Esophagus squamous epithelium (tissue), 5 donors: ENCODE measurements at regions not wholly inside any gene's neighbourhood (a gene's known extent, or its start where the extent isn't known, plus 50 kb on each side); places are given as distances from the start of the nearest gene placed in this dataset.

Experiments used
- DNase-seq: peaks from one replicate; lab custom pipeline; 2025; lab: John Stamatoyannopoulos, UW
- H3K27ac ChIP-seq, 4 donors: fragments of 200-600 bp; sonication (generic); one replicate each; pipeline ENCODE4 v1.5.1; 2016 to 2019; ENCODE audit warnings: mild to moderate bottlenecking in 1 of 4
- H3K27me3 ChIP-seq, 4 donors: fragments of 200-600 bp; sonication (generic); 1 replicate in 3 of 4; 2 replicates in 1 of 4; pipeline versions ENCODE4 v1.5.1 to v1.6.0; 2017 to 2021; ENCODE audit warnings: antibody characterized with exemption in 1 of 4
- H3K36me3 ChIP-seq, 3 donors: fragments of 200-600 bp; sonication (generic); one replicate each; pipeline ENCODE4 v1.5.1; 2016 to 2019
- H3K4me1 ChIP-seq, 3 donors: fragments of 200-600 bp; sonication (generic); one replicate each; pipeline ENCODE4 v1.5.1; 2017 to 2019
- H3K4me3 ChIP-seq, 4 donors: fragments of 200-600 bp; sonication (generic); 1 replicate in 3 of 4; 2 replicates in 1 of 4; pipeline ENCODE4 v1.5.1; 2016 to 2019; ENCODE audit warnings: mild to moderate bottlenecking in 2 of 4, moderate library complexity in 1 of 4
- H3K9me3 ChIP-seq, 3 donors: fragments of 200-600 bp; sonication (generic); one replicate each; pipeline ENCODE4 v1.5.1; 2016 to 2019
- CTCF ChIP-seq, 6 experiments: fragments of 450-650 bp in 4 of 6; fragments of 200-600 bp in 2 of 6; sonication (generic) in 2 of 6; IDR thresholded peaks; one replicate each; pipeline ENCODE4 v1.5.1; 2016 to 2019; ENCODE audit warnings: antibody characterized with exemption in 6 of 6, mild to moderate bottlenecking in 4 of 6, moderate library complexity in 4 of 6
- POLR2A ChIP-seq, 4 donors: fragments of 450-650 bp; IDR thresholded peaks; one replicate each; pipeline ENCODE4 v1.6.1; 2017; ENCODE audit warnings: antibody characterized with exemption in 4 of 4, mild to moderate bottlenecking in 4 of 4, moderate library complexity in 3 of 4
- WGBS, 2 donors: methylation state at CpG; one replicate each; pipeline ENCODE4 v1.1.5; 2018; 5-methylcytosine and 5-hydroxymethylcytosine counted together
- intact Hi-C: fragments of 100-400 bp; cut with DNase I; formaldehyde crosslinking; loops from one replicate; pipeline ENCODE4 v1.15.0; 2022
- donor health status: DM: yes; HTN: yes; CAD: no.

GRCh38 chr2:205850611-205851010 lies 168.3 kb downstream of the NRP2 start:
- no peak for TF ChIP-seq POLR2A (IDR thresholded peaks at IDR 0.05)
- TF ChIP-seq CTCF (IDR thresholded peaks at IDR 0.05), result no peak
- H3K4me3 ChIP-seq, result no peak overlapping the region
- no peaks in the 10 kb centered on the region for H3K36me3 ChIP-seq
- intact Hi-C loops, result no loop called here
- 91 to 92% methylated on average over 5 of the region's 5 CpGs for WGBS, 2 donors
- DNase-seq, result no peak
- no peaks in the 10 kb centered on the region for H3K27me3 ChIP-seq
- H3K4me1 ChIP-seq, result peaks cover 0 to 15% (median 0%) of the 10 kb centered on the region in 3 donors
- no peaks in the 10 kb centered on the region for H3K9me3 ChIP-seq
- H3K27ac ChIP-seq, result no peak overlapping the region

GRCh38 chr2:205850132-205850531 lies 167.8 kb downstream of the NRP2 start:
- Histone ChIP-seq H3K27ac (no peak overlapping the region), H3K4me1 (peaks cover 0 to 15% (median 0%) of the 10 kb centered on the region in 3 donors), H3K4me3 (no peak overlapping the region), H3K36me3 (no peaks in the 10 kb centered on the region), H3K27me3 (no peaks in the 10 kb centered on the region), H3K9me3 (no peaks in the 10 kb centered on the region)
- no peak for TF ChIP-seq POLR2A (IDR thresholded peaks at IDR 0.05)
- no peak for TF ChIP-seq CTCF (IDR thresholded peaks at IDR 0.05)
- intact Hi-C loops, result no loop called here
- no peak for DNase-seq
- 75 to 80% methylated on average over 5 of the region's 5 CpGs for WGBS, 2 donors

- no peak for DNase-seq
- peaks cover 0 to 15% (median 0%) of the 10 kb centered on the region in 3 donors for H3K4me1 ChIP-seq
- H3K36me3 ChIP-seq, result no peaks in the 10 kb centered on the region
- TF ChIP-seq POLR2A (IDR thresholded peaks at IDR 0.05) (no peak), CTCF (IDR thresholded peaks at IDR 0.05) (no peak)
- no peaks in the 10 kb centered on the region for H3K27me3 ChIP-seq
- H3K9me3 ChIP-seq, result no peaks in the 10 kb centered on the region
- WGBS, 2 donors, result 26% methylated on average over 4 of the region's 5 CpGs; no CpG with 5 or more reads in 1 of the 2 donors
- H3K27ac ChIP-seq, result no peak overlapping the region
- H3K4me3 ChIP-seq, result no peak overlapping the region
- intact Hi-C loops, result no loop called here
Measured at GRCh38 chr2:205849136-205849535, 166.8 kb downstream of the NRP2 start.

GRCh38 chr2:205848601-205849000 lies 166.3 kb downstream of the NRP2 start:
- DNase-seq, result no peak
- H3K36me3 ChIP-seq, result no peaks in the 10 kb centered on the region
- H3K4me1 ChIP-seq, result peaks cover 0 to 15% (median 0%) of the 10 kb centered on the region in 3 donors
- no peak overlapping the region for H3K27ac ChIP-seq
- H3K4me3 ChIP-seq, result no peak overlapping the region
- intact Hi-C loops, result no loop called here
- no peaks in the 10 kb centered on the region for H3K9me3 ChIP-seq
- H3K27me3 ChIP-seq, result no peaks in the 10 kb centered on the region
- TF ChIP-seq CTCF (IDR thresholded peaks at IDR 0.05) (no peak), POLR2A (IDR thresholded peaks at IDR 0.05) (no peak)
- 15 to 31% methylated on average over 4 of the region's 4 CpGs for WGBS, 2 donors
